ENCODE measurements at regions not wholly inside any gene's neighbourhood (a gene's known extent, or its start where the extent isn't known, plus 50 kb on each side); places are given as distances from the start of the nearest gene placed in this dataset.

- TF ChIP-seq CTCF (IDR thresholded peaks at IDR 0.05) (no peak), POLR2A (IDR thresholded peaks at IDR 0.05) (no peak)
Observed at GRCh38 chr2:191759680-191760079, 81.7 kb downstream of the NABP1 start.

All from thyroid gland (tissue), 4 donors.